RCC 7860 (cell line): ENCODE measurements at regions not wholly inside any gene's neighbourhood (a gene's known extent, or its start where the extent isn't known, plus 50 kb on each side); places are given as distances from the start of the nearest gene placed in this dataset.

Experiments used
- DNase-seq: peaks from one replicate; pipeline ENCODE4 v3.0.0-alpha.2; 2015; ENCODE audit warnings: low spot score
- FAIRE-seq: peaks from 2 replicates; lab custom pipeline; 2012; peaks lifted over from hg19 to GRCh38; lab: Jason Lieb, UNC

DNA sequence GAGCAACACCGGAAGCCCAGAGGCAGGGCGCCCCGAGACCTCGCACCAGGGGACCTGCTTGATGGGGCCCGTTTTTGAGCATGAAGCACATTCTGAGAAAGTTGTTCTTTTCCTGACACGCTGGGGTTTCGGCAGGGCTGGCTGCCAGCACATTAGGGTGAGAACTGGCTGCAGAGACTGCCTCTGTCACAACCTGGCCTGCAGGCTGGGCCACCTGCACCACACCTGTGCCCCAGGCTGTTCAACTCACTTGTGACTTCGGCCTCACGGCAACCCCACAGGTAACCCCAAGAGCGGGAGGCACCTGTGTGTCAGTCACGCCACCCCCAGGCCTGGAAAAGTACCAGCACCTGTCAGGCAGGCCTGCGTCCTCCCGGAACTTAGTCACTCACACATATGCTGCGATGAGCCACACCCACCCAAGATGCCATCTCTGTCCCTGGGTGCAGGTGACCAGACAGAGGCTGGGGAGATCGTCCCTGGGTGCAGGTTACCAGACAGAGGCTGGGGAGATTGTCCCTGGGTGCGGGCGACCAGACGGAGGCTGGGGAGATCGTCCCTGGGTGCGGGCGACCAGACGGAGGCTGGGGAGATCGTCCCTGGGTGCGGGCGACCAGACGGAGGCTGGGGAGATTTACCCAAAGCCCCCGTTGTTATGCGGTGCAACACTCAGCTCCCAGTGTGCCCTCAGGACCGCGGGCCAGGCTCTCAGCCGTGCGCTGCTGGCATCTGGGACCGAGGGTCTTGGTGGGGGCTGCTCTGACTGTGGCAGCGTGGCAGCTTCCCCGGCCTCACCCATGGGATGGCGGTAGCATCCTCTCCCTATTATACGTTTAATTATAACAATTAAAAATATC, 82.5 kb upstream of the BHLHE23 start:
- no peak for DNase-seq
- no peak for FAIRE-seq

DNA sequence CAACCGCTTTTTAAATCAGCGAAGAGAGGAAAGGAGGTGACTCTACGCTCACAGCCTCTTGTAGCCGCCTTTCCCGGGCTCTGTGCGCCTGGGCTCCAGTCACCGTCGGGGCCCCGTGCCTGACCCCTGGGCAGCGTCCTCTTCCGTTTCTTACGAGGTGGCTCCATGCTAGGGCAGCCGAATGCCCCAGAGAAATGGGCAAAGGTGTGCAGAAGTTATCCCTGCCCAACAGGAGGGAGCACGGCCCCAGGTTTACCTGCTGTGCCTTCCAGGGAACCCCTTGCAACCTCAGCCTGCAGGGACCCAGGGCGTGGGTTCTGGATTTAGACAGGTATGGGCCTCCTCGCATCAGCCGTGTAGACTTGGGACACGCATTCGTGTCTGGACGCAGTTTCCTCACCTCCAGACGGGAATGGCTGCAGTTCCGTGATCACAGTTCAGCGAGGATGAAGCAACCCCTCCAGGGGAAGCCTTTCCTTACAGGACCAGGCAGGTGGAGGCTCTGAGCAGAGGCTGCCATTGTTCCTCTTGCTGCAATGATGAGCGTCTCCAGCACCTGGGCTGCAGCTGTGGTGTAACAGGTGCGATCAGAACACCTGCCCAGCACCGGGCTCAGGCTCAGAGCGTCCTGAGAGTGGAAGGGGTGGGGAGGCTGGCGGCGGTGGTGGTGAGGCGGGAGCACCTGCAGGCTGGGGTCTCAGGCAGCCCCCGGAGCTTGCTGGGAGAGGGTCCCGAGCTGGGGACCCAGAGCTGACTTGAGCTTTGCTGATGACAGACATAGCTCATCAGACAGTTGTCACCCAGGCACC, 81.3 kb upstream of the BHLHE23 start:
- FAIRE-seq (no peak), DNase-seq (no peak)

DNA sequence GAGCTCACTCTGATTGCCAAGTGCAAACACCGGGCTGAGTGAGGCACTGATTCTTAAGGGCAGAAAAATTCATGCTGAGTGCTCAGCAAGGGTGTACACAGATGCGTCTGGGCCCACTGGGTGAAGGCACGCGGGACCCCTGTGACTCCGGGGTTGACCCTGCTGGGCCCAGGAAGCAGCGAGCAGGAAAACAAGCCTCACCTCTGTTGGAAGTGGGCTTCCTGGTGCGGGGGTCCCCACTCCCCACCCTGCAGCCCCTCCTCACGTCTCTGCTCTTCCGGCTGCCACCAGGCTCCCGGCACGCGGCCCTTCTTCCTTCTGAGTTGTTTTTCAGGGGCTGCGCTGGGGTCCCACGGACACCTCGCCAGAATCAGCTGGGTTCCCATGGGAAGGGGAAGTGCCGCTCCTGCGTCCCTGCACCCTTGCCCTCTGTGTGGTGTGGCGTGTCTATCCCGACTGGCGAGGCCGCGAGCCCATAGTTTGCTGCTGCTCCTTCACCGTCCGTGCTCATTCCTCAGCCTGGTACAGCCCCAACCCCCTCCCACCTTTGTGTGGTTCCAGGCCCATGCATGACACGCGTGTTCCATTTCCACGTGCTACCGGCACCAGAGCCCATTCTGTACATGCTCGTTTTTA, 80.6 kb upstream of the BHLHE23 start:
- no peak for DNase-seq
- FAIRE-seq = no peak

DNA sequence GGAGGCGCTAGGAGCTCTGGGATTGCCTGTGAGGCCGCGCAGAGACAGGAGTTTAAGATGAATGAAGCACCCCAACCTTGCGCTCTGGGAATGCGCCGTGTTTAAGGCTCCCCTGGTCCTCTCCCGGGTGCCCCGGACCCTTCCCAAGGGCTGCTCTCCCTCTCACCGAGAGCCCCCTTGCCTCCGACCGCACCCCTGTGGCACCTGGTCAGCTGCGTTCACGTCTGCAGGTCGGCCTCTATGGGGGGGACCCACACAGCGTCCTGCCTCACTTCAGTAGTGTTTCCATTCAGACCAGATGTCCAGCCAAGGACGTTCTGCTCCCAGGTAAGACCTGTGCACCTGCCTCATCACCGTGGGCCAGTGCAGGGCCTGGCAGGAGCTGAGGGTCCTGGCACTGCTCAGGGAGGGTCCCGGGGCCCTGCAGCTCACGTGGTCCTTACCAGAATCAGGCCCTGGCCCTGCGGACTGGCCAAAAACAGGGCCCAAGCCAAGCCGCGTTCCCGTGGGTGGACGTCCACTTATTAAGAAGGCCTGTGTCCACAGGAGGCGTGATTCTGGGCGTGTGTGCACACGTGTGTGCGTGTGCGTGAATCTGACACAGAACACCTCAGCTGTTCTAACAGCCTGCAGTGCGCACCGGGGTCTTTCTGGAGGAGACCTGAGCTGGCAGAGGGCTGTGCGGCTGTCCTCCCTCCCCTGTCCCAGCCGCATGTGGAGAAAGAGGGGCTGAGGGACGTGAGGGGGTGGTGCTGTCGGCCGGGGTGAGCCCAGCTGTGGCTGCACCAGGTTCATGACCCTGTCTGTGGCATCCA, 79.9 kb upstream of the BHLHE23 start:
- FAIRE-seq (no peak), DNase-seq (no peak)

GRCh38 chr20:63085151-63085861, 78.5 kb upstream of the BHLHE23 start:
- FAIRE-seq (no peak), DNase-seq (no peak)

GRCh38 chr20:63084563-63084927, 77.8 kb upstream of the BHLHE23 start:
- FAIRE-seq (no peak), DNase-seq (no peak)

- FAIRE-seq = no peak
These were observed 77.2 kb upstream of the BHLHE23 start for GRCh38 chr20:63083831-63084562.

GRCh38 chr20:63082939-63083735, 76.4 kb upstream of the BHLHE23 start:
- FAIRE-seq (no peak), DNase-seq (no peak)

More at GRCh38 chr20:63083831-63084562, 77.2 kb upstream of the BHLHE23 start:
- DNase-seq = no peak

- DNase-seq (no peak), FAIRE-seq (no peak)
These were observed 75.7 kb upstream of the BHLHE23 start for GRCh38 chr20:63082308-63082938.

GRCh38 chr20:63081831-63082230, 75.1 kb upstream of the BHLHE23 start:
- FAIRE-seq = no peak
- DNase-seq = no peak

DNA sequence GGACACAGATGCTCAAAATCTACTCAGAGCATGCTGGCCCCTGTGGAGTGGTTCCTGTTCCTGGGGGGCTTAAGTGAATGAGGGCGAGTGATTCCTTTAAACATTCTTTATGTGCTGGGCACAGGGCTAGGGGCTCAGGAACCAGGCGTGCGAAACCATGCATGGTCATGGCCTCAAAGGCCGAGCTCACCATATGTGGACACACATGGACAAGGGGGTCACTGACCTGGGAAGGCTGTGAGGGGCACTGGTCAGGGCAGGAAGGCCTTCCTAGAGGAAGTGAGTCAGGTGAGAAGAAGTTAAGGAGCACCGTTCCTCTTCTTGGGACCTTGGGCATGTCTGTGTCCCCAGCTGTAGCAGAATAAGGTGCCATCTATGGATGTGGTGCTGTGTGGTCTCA, 74.6 kb upstream of the BHLHE23 start:
- no peak for FAIRE-seq
- no peak for DNase-seq

DNA sequence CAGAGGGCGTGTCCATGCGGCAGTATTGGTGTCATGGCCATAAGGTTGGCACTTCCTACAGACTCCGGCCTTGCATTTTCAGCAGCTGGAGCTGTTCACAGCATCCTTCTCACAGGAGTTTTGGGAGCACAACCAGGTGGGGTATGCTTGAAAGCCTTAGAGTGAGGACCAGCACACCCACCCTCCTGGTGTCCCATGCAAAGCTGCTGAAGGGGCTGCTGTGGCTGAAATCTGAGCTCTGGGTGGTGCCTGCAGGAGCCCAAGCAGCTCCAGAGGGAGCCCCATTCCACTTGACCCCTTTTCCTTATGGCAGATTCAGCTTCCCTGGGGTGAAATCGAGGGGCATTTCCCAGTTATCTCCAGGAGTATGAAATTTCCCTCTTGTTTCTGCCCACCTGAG, 74.0 kb upstream of the BHLHE23 start:
- DNase-seq = no peak
- no peak for FAIRE-seq

DNA sequence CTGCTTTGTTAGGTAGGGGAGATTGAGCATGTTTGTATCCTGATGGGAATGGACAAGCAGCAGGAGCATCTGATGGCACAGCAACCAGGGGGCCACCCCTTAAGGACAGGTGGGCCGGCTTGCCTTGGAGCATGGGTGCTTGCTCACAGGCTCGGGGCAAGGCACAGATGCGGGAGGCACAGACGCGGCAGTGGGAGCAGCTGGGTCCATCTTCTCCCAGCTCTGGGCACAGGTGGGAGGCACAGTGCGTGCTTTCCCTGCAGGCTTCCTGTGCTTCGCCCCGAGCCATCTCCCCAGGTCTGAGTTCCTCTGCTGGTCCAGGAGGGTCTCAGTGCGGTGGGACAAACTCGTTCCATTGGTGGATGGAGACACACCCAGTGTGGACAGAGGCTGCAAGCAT, 73.6 kb upstream of the BHLHE23 start:
- no peak for FAIRE-seq
- DNase-seq = no peak

- FAIRE-seq = no peak
- no peak for DNase-seq
These were observed 73.2 kb upstream of the BHLHE23 start for GRCh38 chr20:63079971-63080370.

GRCh38 chr20:63077705-63078104, 70.9 kb upstream of the BHLHE23 start:
- FAIRE-seq (no peak), DNase-seq (no peak)

DNA sequence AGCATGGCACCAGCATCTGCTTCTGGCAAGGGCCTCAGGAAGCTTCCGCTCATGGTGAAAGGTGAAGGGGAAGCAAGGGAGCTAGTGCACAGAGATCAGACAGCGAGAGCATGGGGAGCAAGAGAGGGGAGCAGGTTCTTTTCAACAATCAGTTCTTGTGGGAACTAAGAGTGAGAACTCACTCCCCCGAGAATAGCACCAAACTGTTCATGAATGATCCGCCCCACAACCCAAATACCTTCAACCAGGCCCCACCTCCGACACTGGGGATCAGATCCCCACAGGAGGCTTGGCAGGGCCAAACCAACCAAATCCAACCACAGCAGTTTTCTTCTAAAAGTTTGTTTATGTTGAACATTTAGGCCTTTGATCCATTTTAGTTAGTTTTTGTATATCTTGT, 69.7 kb upstream of the BHLHE23 start:
- no peak for DNase-seq

GRCh38 chr20:63074631-63075030, 67.9 kb upstream of the BHLHE23 start:
- FAIRE-seq = no peak

More for the DNA sequence above, 69.7 kb upstream of the BHLHE23 start:
- no peak for FAIRE-seq

GRCh38 chr20:63074182-63074581, 67.4 kb upstream of the BHLHE23 start:
- FAIRE-seq (no peak), DNase-seq (no peak)

More at GRCh38 chr20:63074631-63075030, 67.9 kb upstream of the BHLHE23 start:
- DNase-seq = no peak
